Endodermal cell (in vitro differentiated cells): ENCODE measurements at regions not wholly inside any gene's neighbourhood (a gene's known extent, or its start where the extent isn't known, plus 50 kb on each side); places are given as distances from the start of the nearest gene placed in this dataset.

ENCODE experiments used
- DNase-seq: peaks from one replicate; pipeline ENCODE4 v3.0.0-alpha.2; 2017
- H3K27ac ChIP-seq: 2 replicates; pipeline ENCODE4 v1.5.1; 2013; ENCODE audit warnings: mild to moderate bottlenecking, low read depth, low read length, moderate library complexity
- H3K27me3 ChIP-seq: 2 replicates; pipeline ENCODE4 v1.6.1; 2013; ENCODE audit warnings: mild to moderate bottlenecking, low read length, moderate library complexity; ENCODE audit not compliant: insufficient read depth, control insufficient read depth, poor library complexity, severe bottlenecking
- H3K36me3 ChIP-seq: 2 replicates; pipeline ENCODE4 v1.7.0; 2013; ENCODE audit warnings: mild to moderate bottlenecking, low read length, moderate library complexity; ENCODE audit not compliant: control insufficient read depth, insufficient read depth
- H3K4me1 ChIP-seq: one replicate; pipeline ENCODE4 v1.7.0; 2013; ENCODE audit warnings: low read length; ENCODE audit not compliant: control insufficient read depth, insufficient read depth
- H3K4me3 ChIP-seq: 2 replicates; pipeline ENCODE4 v1.5.1; 2013; ENCODE audit warnings: mild to moderate bottlenecking, low read length, moderate library complexity
- H3K9ac ChIP-seq: 2 replicates; pipeline ENCODE4 v1.6.1; 2013; ENCODE audit warnings: mild to moderate bottlenecking, low read length, moderate library complexity; ENCODE audit not compliant: poor library complexity, severe bottlenecking; ENCODE audit errors: extremely low read depth
- H3K9me3 ChIP-seq: 2 replicates; pipeline ENCODE4 v1.6.1; 2013; ENCODE audit warnings: mild to moderate bottlenecking, low read length, moderate library complexity; ENCODE audit not compliant: control insufficient read depth
- H3K27ac Mint-ChIP-seq: 2 replicates; pipeline ENCODE4 v1.8.0; 2020; ENCODE audit warnings: mixed read lengths
- H3K27me3 Mint-ChIP-seq: 2 replicates; pipeline ENCODE4 v1.8.0; 2021; ENCODE audit warnings: mild to moderate bottlenecking, mixed read lengths; ENCODE audit not compliant: insufficient read depth
- H3K36me3 Mint-ChIP-seq: 2 replicates; pipeline ENCODE4 v1.8.0; 2020; ENCODE audit warnings: low read depth, mixed read lengths
- H3K4me1 Mint-ChIP-seq: 2 replicates; pipeline ENCODE4 v1.8.0; 2020; ENCODE audit warnings: mixed read lengths
- H3K4me3 Mint-ChIP-seq: 2 replicates; pipeline ENCODE4 v1.8.0; 2020; ENCODE audit warnings: mild to moderate bottlenecking, moderate library complexity, mixed read lengths
- H3K9me3 Mint-ChIP-seq: 2 replicates; pipeline ENCODE4 v1.8.0; 2020; ENCODE audit warnings: mild to moderate bottlenecking, mixed read lengths
- WGBS, 2 experiments: methylation state at CpG; one replicate each; pipeline versions ENCODE4 v1.1.5 to v1.1.7; 2013; ENCODE audit warnings: missing lambda C conversion rate in 2 of 2, mixed read lengths in 1 of 2; ENCODE audit not compliant: insufficient coverage in 1 of 2, insufficient read length in 1 of 2; 5-methylcytosine and 5-hydroxymethylcytosine counted together
- TF ChIP-seq, protein P1 (sequence below): fragments of 200-600 bp; sonication (generic); conservative IDR thresholded peaks from 2 replicates; pipeline ENCODE4 v1.5.0; 2021; ENCODE audit warnings: antibody characterized with exemption, mild to moderate bottlenecking

- 6 to 78% methylated on average over 1 to 2 of the region's 2 CpGs for WGBS, 2 experiments
- peak; percentile 62 for DNase-seq
- Histone ChIP-seq H3K4me3 (peak overlapping the region; percentile 61), H3K9me3 (no peaks in the 10 kb centered on the region), H3K27ac (no peak overlapping the region), H3K36me3 (no peaks in the 10 kb centered on the region), H3K27me3 (no peaks in the 10 kb centered on the region), H3K4me1 (peaks cover 25% of the 10 kb centered on the region), H3K9ac (peak overlapping the region; percentile 1)
- Mint-ChIP-seq H3K4me1 (peaks cover 40% of the 10 kb centered on the region), H3K9me3 (peaks cover 10% of the 10 kb centered on the region), H3K36me3 (peaks cover 8% of the 10 kb centered on the region), H3K4me3 (no peak overlapping the region), H3K27ac (peak overlapping the region; percentile 89), H3K27me3 (peaks cover 15% of the 10 kb centered on the region)
- TF ChIP-seq, protein P1, sequence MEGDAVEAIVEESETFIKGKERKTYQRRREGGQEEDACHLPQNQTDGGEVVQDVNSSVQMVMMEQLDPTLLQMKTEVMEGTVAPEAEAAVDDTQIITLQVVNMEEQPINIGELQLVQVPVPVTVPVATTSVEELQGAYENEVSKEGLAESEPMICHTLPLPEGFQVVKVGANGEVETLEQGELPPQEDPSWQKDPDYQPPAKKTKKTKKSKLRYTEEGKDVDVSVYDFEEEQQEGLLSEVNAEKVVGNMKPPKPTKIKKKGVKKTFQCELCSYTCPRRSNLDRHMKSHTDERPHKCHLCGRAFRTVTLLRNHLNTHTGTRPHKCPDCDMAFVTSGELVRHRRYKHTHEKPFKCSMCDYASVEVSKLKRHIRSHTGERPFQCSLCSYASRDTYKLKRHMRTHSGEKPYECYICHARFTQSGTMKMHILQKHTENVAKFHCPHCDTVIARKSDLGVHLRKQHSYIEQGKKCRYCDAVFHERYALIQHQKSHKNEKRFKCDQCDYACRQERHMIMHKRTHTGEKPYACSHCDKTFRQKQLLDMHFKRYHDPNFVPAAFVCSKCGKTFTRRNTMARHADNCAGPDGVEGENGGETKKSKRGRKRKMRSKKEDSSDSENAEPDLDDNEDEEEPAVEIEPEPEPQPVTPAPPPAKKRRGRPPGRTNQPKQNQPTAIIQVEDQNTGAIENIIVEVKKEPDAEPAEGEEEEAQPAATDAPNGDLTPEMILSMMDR = no peak
Measured at GRCh38 chr7:65233409-65234034, 140.1 kb upstream of the ZNF92 start.

- Mint-ChIP-seq H3K9me3 (peaks cover 10% of the 10 kb centered on the region), H3K27me3 (peaks cover 2% of the 10 kb centered on the region), H3K4me3 (no peak overlapping the region), H3K36me3 (peaks cover 4% of the 10 kb centered on the region), H3K4me1 (peaks cover 37% of the 10 kb centered on the region), H3K27ac (no peak overlapping the region)
- no peaks in the 10 kb centered on the region for H3K36me3 ChIP-seq
- no peak overlapping the region for H3K9ac ChIP-seq
- H3K4me3 ChIP-seq = no peak overlapping the region
- no peak for DNase-seq
- 91 to 100% methylated on average over 1 of the region's 1 CpG for WGBS, 2 experiments
- H3K9me3 ChIP-seq = no peaks in the 10 kb centered on the region
- H3K27me3 ChIP-seq = no peaks in the 10 kb centered on the region
- H3K4me1 ChIP-seq = peaks cover 25% of the 10 kb centered on the region
- TF ChIP-seq, protein P1 = no peak
- H3K27ac ChIP-seq = no peak overlapping the region
Measured at GRCh38 chr7:65230231-65230630, 143.4 kb upstream of the ZNF92 start.

GRCh38 chr7:65225422-65226006 lies 148.1 kb upstream of the ZNF92 start:
- H3K27me3 ChIP-seq = no peaks in the 10 kb centered on the region
- H3K27ac ChIP-seq = no peak overlapping the region
- peaks cover 4% of the 10 kb centered on the region for H3K36me3 Mint-ChIP-seq
- no peaks in the 10 kb centered on the region for H3K9me3 ChIP-seq
- no peak overlapping the region for H3K27ac Mint-ChIP-seq
- no peaks in the 10 kb centered on the region for H3K4me1 ChIP-seq
- DNase-seq = no peak
- H3K9ac ChIP-seq = no peak overlapping the region
- 94 to 97% methylated on average over 5 to 6 of the region's 6 CpGs for WGBS, 2 experiments
- H3K4me1 Mint-ChIP-seq = no peaks in the 10 kb centered on the region
- H3K4me3 ChIP-seq = no peak overlapping the region
- TF ChIP-seq, protein P1 = no peak
- no peak overlapping the region for H3K4me3 Mint-ChIP-seq
- H3K36me3 ChIP-seq = no peaks in the 10 kb centered on the region
- H3K9me3 Mint-ChIP-seq = peaks cover 10% of the 10 kb centered on the region
- no peaks in the 10 kb centered on the region for H3K27me3 Mint-ChIP-seq
